NCI-H2196 (cell line): ENCODE measurements at regions not wholly inside any gene's neighbourhood (a gene's known extent, or its start where the extent isn't known, plus 50 kb on each side); places are given as distances from the start of the nearest gene placed in this dataset.

Experiments
- DNase-seq: peaks from one replicate; lab custom pipeline; 2025; ENCODE audit not compliant: unreplicated experiment; lab: John Stamatoyannopoulos, UW

- DNase-seq, result no peak
Observed at GRCh38 chr5:103433211-103433610, 129.4 kb downstream of the NUDT12 start.

DNA sequence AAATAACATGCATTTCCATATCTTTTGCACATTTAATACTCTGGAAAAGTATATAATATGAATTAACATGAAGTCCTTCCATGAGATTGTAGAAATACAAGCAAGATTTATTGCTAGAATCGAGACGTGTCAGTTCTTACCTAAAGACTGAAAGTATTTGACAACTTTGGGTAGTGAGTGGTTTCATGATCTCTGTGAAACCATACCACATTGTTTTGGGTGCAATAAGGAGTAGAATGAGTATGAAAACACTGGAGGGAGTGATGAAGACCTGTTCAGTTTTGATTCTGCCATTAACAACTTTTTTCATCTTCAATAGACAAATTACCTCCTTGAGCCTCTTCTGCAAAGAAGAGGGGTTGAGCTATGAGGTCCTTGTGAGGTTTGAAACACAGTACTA lies 133.7 kb downstream of the NUDT12 start:
- DNase-seq, result no peak

DNA sequence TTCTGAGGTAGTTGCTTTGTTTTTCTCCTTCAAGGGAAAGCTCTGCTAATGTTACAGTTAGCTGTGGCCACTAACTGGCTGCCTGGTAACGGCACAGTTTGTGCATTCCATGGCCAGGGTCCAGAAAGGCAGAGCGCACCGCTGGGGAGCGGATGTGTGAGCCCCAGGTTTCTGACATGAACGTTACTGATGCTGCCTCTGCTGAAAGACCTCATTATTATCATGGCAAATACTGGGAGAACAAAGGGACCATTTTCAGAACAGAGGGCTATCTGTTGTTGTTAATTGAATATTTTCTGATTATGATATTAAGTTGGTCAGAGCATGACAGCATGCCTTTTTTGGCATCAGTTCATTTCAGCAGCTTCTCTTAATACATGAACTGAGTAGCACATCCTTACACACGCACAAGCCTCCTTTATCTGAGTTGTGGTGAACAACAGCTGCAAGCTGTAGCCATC lies 134.1 kb downstream of the NUDT12 start:
- no peak for DNase-seq

- no peak for DNase-seq
Observed at GRCh38 chr5:103427326-103427725, 135.3 kb downstream of the NUDT12 start.

DNA sequence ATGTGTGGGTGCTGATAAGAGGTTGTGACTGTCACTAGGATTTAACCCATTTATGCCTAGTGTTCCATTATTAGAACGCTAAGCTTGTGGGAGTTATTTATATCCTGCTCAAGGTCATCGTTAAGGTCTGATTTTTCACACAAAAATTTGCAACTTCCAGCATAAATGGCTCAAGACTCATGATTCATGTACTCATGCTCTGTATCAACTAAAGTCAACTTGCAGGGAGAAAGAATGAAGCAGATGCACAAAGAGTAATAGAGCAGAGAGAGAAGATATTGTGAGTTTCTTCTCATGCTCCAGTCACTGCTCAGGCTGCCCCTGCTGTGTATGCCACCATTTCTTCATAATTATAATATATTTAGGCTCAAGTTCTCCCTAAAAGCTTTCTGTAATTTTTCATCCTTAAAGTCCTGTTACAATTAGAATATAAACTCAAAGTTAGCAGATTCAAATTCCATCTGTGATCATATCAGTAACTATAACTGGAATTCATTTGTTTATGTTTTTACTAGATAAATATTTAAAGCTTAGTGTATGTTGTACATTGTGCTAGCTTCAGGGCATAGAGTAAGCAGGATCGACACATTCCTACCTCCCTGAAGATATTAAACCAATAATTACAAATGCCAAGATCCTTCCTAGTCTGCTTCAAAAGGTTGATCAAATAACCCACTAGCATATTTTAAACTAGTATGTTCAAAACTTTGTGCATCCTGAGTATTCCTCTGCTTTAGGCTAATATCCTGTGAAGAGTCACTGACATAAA lies 136.7 kb downstream of the NUDT12 start:
- DNase-seq, result no peak

GRCh38 chr5:103424453-103425205 lies 138.0 kb downstream of the NUDT12 start:
- no peak for DNase-seq

DNA sequence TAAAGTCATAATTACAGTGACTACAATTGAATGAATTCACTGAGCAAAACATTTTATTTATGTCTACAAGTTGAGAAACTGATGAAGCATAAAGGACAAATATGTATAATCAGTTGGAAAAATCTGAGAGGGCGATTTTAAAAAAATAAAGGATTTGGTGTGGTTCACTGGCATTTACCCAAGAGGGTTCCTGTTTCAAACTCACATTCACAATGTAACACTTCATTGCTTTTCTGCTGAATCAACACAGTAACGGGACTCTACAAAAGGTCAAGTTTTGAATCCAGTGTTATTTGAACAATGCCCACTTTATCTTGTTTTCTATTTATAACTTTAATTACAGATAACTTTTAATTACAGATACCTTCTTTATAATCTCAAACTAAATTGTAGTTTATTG lies 138.6 kb downstream of the NUDT12 start:
- DNase-seq, result no peak

GRCh38 chr5:103422756-103423155 lies 139.8 kb downstream of the NUDT12 start:
- no peak for DNase-seq

DNA sequence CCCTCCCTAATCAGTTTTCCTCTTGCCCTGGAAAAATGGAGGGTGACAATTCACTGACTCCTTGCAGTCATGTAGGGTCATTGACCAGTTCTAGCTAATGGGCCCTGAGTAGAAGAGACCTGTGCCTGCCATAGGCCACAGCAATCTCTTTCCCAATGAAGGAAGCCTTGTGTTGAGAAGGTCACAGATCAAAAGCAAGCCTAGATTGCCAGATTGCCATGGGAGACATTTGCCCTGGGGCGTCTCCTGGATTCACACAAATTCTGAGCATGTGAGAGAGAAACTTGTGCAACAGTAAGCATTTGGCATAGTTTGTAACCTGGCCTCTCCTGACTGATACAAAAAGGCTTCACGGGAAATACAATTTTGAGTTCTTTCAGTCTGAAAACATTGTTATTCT lies 148.0 kb downstream of the NUDT12 start:
- DNase-seq, result no peak

- no peak for DNase-seq
Observed at GRCh38 chr5:103411711-103412110, 150.9 kb downstream of the NUDT12 start.

DNA sequence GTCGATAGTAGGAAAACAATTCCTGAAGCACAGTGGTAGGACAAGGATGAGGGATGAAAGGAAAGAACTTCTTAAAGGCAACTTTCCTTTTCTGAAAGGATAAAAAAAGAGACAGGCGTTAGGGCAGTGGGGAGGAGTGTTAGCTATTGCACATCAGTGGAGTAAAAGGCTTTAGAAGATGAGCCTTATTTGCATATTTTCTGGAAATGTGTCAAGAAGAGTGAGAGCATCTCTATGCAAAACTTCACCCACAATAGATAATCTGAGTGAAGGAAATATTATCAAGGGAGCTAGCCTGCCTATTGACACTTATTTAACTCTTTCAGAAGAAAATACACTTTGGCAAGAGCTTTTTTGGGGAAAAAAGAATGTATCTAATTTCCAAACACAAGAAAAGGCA lies 151.6 kb downstream of the MACIR start:
- DNase-seq, result no peak

GRCh38 chr5:103409013-103409670 lies 150.6 kb downstream of the MACIR start:
- DNase-seq, result no peak

- no peak for DNase-seq
Observed at GRCh38 chr5:103408408-103408807, 149.8 kb downstream of the MACIR start.

- no peak for DNase-seq
Observed at GRCh38 chr5:103407402-103407801, 148.8 kb downstream of the MACIR start.

DNA sequence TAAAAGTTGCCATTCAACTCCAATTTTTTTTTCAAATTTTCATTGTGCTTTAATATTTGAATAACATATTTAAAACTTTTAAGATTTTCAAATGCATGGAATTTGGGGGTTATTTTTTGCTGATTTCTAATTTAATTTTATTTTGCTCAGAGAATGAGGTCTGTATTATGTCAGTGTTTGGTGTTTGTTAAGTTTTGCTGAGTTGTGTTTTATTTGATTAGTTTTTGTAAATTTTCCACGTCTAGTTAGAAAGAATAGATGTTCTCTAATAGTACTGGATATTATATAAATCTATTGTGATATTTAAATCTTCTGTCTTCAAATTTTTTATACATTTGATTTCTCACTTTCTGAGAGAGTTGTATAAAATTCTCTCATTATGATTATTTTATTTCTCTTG lies 145.9 kb downstream of the MACIR start:
- DNase-seq, result no peak

DNA sequence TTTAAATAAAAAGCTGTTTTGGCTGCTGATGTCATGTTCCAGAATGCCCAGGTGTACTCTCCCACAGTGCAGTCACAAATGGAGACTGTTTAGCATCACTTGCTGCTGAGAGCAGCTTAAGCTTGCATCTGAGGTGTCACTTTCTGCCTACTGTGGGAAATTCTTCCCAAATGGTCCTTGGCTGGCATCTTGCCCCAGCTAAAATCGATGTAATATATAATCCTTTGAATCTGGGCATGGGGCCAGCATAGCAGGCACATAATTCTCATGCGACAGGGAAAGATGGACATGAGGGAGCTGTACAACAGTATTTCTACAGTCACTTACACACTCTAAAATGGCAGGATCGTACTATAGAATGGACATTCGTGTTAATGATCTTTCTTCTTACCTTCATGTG lies 144.3 kb downstream of the MACIR start:
- DNase-seq, result no peak

DNA sequence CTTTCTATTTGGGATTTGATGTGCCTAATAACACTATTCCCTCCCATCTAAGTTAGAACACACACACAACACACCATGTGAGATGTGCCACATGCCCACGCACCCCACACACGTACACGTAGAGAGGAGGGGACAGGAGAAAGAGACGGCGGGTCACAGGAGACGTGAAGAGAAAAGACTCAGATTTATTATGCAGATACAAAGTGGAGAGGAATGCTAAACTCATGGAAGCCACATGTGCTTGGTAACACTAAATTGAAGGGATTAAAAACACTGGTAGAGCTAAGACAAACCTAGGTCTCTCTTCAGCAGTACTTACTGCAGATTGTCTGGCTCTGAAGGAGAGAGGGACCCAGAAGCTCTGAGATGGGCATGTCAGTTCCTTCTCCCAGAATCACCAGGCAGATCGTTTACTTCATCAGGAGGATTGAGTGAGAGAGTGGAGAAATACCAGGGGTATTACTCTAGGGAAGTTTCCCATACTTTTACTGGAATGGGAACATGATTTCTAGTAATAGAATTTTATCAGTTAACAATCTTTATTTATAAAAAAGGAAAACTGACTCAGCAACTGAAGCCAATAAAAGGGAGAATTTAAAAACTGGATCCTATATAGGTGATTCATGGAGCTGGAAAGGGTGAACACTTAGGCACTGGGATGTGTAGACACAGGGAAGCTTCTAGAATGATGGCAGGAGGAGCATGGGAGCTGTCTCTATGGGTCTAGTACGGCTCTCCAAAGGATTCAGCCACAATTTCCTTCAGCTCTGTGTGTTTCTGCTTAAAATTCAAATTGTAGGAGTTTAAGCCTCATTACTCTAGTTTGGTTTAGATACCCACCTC lies 139.4 kb downstream of the MACIR start:
- DNase-seq, result no peak

- DNase-seq, result no peak
Observed at GRCh38 chr5:103394676-103395075, 136.1 kb downstream of the MACIR start.

GRCh38 chr5:103393101-103393754 lies 134.7 kb downstream of the MACIR start:
- DNase-seq, result no peak

DNA sequence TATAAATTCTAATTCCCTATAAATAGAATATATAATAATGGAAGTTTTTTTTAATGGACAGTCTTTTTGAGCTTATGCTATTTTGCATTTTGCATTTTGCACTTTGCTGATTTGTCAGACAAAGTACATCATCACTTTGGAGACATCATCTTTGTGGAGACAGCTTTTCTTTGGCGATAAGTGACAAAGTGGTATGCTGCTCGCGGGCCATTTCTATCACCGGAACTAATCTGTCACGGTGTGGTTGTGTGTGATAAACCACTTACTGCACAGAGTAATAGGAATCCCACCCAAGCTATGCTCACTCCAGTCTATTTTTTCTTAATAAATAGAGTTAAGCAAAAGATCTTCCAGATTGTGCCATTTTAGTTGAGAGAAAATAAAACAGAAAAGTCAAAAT lies 133.1 kb downstream of the MACIR start:
- no peak for DNase-seq

- DNase-seq, result no peak
Observed at GRCh38 chr5:103389846-103390245, 131.3 kb downstream of the MACIR start.
